Renal pelvis (tissue), 1 donor: ENCODE measurements at regions not wholly inside any gene's neighbourhood (a gene's known extent, or its start where the extent isn't known, plus 50 kb on each side); places are given as distances from the start of the nearest gene placed in this dataset.

Experiments
- DNase-seq: peaks from one replicate; pipeline ENCODE4 v3.0.0-alpha.2; 2013

DNA sequence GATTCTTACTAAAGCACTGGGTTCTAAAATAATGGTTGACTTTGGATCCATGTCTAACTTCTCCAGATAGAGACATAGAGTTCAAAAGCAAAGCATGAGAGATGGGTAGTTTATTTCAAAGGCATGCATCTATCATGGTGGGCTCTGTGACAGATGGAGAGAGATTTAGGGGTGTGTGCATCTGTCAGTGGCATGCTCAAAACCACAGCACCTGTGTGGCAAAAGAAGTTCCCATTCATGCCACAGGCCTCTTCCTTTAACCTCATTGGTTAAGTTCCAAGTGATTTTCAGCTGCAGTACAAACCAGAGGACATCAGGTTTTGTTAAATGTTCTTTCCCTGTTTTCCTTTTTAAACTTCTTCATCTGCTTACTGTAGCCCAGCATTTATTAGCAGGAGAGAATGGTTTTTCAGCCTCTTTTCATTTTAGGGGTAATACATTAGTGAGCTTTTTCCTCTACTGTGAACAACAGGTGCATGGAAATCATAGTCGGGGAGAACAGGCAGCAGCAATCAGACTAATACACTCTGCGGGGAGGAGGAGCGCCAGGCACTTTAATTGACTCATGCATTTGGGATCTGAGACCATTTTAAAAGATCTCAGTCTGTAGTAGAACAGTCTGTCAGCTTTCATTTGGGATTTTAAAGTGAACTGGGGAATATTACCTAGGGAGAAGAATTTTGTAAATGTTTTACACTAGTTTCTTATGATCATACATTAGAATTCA lies 52.4 kb upstream of the UPP2 start:
- DNase-seq: no peak

DNA sequence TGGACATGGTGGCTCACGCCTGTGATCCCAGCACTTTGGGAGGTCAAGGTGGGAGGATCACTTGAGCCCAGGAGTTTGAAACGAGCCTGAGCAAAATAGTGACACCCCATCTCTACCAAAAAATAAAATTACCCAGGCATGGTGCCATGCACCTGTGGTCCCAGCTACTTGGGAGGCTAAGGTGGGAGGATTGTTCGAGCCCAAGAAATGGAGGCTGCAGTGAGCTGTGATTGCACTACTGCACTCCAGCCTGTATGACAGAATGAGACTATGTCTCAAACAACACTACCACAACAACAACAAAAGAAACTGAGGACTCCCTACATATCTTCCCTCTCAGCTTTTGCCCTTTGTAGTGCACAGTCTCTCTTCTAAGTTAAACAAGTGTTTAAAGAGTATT lies 53.3 kb upstream of the UPP2 start:
- no peak for DNase-seq

DNA sequence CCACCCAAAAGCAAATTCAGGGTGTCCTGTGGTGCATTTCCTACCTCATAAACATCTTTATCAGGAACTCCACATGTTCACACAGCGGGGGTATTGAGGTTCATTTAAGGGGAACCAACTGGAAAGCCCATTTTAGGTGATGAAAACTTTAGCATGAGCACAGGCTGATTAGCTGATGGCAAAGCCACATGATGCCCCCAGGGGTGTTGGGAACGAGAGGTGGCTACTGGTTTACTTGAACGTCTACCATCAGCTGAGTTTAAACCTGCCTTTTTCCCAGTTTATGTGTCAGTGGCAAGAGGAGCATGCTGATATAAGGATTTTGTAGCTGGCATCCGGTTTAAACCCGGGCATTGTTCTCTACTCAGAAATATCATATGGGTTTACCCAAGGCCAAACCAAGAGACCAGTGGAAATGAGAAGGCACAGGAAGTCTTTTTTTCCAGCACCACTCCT lies 54.5 kb upstream of the UPP2 start:
- no peak for DNase-seq

DNA sequence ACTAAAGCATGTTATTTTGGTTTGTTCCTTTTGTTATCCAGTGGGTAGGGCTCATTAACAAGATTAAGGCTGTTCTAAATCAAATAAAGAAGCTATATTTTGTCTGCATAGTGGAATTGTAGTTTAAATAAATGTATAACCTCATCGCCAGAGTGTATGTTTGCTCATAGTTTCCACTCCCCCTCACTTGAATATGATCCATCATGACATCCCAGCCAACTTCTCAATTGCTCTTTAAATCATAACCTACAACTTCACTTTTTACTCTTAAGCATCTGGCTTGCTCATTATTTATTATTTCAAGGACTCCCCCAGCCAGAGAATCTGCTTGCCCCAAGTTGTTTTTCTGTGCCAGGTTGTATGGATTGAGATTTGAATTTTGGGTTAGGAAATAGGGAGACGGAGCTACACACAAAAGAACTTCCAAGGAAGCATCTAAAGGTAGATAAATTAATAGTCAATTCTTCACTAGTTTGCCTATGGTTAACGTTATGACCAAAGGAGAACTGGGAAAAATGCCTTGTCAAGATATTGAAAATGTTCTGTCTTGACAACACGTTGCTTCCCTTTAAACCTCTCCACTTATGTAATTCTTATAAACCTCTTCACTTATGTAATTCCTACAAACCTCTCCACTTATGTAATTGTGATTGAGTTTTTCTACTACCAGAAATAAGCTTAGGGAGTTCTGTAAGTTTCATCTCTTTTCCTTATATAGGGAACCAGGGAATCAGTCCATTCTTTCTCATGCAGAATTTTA lies 55.4 kb upstream of the UPP2 start:
- DNase-seq: no peak

DNA sequence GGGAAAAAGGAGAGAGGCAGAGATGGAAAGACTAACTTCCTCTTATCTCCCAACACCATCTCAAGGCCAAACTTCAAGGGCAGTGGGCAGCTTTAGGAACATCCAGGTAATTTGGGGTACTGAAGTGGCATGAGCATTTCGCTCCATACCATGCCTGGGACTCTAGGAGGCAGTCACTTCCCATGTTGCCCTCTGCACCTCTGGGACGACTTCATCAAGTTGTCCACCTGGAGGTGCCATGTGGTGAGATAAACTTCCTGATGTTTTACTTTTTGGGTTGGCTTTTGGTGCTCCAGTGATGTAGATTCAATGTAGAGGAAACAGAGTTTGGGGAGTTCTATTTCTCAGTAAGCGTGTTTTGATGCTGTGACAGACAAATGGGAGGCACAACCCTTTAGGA lies 56.3 kb upstream of the UPP2 start:
- no peak for DNase-seq

DNA sequence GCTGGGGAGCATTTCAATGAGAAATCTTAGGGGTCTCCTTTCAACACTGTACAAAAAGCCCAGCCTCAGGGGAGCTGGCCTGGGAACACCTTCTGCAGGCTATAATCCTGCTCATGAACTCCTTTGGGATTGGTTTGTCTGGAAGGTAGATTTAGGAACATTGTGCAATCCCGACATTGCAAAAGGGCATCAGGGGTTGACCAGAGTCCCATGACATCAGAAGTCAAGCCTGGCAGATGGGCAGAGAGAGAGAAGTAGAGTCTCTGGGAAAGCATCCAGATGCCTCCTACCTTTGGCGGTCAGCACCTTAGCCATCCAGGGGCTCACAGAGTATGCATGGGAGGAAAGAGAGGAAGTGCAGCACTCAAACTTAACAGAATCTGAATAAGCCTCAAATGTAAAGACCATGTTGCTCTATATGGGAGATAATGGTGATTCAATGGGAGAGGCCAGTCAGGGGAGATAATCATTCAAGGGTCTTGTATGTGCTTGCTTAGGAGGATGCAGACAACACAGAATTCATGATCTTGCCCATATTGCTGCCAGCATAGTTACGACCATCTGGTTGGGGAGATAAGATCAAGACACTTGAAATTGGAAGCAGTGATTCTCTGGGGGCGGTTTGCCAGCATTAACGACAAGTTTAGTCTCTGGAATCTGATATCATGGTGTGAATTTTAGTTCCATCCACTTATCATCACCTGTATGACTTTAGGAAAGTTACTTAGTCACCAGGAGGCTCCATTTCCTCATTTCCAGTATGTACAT lies 58.3 kb upstream of the UPP2 start:
- DNase-seq: no peak

DNA sequence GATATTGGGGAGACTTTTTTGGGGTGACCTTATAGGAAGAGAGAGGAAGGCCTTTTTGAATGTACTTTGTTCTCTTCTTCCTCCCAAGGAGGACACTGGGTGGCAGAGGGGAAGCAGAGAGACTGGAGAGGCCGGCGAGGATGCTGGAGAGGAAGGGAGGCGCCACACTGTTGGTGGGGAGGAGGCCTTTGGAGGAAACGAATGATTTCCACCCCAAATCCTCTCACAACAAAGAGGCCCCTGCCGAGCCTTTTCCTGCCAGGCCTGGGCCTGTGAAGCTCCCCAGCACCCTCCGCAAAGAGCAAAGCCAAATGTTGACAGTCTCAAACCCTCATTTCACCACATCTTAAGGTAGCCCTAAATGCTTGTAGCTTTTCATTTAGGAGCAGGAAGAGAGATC lies 59.0 kb upstream of the UPP2 start:
- no peak for DNase-seq

DNA sequence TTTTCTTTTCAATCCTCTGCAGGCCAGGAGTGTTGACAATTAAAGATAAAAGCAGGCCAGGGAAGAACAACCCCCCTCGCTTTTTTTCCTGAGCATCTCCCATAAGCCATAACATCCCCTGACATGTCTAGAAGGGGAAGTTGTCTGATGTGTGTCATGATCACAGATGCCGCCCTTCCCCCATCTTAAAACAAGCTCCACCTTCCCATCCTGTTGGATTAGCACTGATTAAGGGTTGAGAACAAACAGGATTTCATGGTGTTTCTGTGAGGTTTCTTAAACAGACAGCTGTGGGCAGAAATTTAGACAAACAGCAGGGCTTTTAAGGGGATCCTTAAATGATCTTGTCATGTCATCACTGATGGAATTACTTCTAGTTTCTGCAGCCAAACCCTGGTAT lies 59.4 kb upstream of the UPP2 start:
- DNase-seq: no peak

DNA sequence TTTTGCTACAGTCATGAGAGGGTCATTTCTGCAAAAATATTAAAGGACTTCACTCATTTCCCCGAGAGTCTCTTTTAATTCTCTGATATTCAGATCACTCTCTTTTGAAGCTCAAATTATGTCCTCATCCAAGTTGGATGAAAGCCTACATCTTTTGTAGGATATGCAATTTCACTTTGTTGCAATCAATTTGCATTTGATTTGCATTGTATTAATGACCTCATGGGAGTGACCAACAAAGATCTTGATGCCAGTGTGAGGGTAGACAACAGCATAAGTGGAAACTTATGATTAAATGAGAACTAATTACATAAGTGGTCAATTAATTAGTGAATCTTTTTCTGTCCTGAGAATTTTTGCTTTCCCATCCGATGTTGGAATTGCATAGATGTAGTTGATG lies 60.3 kb upstream of the UPP2 start:
- no peak for DNase-seq

DNA sequence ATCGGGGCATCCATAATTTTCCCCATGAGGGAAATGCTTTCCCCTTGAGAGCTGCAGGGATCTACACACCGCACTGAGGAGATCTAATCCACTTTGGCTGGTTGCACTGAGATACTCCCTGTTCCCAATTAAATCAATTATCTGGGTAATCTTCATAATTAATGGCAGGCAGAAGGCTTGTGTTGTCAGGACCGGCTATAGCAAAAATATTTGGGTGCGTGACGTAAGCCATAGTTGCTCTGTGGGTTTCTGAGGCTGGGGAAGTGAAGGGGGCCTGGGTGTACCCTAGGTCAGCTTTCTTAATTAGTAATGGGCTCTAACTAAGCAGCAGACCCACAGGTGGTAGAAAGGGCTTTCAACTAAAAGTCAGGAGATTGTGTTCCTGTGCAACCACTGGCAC lies 62.8 kb upstream of the UPP2 start:
- no peak for DNase-seq

DNA sequence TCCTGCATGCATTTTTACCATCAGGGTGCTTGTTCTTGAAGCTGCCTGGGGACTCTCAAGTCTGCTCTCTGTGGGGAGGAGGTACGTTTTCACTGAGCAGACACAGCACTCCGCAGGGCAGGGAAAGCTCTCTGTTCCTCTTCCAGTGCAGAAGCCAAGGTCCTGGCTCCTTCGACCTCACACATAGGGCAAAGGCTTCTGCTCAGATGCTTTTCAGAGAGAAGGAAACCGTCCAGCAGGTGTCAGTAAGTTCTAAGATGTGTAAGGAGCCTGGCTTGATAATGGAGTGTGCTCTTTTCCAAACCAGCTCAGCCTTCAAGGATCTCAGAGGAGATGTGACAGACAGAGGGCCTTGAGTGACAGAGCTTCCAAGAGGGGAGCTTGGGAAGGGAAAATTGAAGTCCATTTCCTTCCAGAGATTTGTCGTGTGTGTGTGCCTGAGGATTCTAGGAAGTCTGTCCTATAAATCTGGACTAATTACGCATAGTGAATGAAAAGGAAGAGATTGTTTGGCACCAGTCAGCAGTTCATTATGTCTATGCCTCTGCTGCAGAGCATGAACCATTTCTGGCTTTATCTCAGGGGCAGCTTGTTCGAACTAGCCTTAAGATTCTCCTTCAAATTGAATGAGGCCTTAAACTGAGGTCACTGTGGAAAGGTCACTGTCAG lies 67.3 kb upstream of the UPP2 start:
- peak; percentile 72 for DNase-seq

DNA sequence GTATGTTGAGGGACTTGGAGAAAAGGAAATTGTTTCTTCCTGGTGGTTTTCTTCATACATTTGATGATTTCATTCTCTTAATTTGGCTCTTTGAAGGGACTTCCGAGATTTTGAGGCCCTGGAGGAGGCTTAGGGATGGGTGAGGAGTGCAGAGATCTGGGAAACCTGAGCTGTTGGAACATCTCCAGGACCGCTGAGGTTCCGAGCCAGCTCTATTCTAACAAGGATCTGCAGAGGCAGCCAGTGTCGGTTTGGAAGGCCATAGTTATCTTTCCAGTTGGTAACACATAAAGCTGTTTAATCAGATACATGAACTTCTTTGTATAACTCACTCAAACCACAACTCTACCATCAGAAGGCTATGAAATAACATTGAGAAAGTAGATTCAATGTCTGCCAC lies 70.3 kb upstream of the UPP2 start:
- DNase-seq: no peak

DNA sequence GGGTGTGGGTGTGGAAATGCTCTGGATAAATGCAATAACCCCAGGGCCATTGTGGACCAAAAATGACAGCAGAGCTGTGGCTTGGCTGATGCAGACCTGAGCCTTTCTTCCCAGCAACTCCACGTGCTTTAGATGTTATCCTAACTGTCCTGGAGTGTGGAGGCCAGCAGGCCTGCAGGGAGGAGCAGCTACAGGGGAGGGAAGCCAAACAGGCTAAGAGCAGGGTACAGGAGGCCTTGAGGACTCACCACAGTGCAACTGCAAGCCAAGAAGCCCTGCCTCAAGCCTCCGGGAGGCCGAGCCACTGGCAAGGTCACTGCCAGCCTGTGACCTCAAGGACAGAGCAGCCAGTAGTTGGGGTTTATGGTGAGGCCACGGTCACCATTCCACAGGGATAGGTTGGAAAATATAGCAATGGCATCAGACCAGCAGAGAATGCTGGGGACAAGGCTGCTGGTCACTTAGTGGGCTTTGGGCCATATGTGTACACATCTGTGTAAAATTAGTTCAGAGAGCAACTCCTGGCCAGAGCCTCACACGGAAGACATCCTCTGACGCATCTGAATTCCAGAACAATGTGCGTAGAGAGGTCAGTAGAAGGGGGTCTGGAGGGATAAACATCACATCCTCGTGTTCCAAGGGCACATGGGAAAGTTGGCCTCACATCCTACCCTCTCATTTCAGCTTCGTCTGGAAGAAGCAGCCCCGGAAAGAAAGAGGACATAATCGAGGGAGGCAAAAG lies 76.2 kb upstream of the UPP2 start:
- no peak for DNase-seq

DNA sequence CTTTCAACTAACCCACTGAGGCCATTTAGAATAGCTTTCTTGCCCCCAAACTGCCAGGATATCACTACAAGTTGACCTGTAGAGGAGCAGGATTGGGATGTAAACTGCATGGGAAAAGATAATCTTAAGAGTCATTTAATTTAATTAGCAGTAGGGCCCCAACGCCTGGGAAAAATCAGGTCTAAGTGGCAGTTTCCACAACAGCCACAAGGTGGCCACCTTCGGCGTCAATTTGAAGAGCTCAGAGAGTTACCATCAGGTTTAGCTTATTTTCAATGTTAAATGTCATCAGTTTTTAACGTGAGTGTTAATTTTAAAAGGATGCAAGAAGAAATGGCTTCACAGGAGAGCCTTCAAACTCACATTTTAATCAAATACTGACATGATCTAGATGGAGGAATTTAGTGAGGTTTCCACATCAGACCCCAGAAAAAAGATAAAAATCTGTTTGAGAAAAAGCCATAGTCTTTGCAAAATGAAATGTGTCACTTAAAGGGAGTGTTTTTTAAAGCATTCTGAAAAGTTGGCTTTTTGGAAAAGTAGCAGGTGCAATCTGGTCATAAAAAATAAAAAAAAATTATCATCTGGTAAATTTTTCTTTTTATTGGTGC lies 77.3 kb upstream of the UPP2 start:
- peak; percentile 30 for DNase-seq

DNA sequence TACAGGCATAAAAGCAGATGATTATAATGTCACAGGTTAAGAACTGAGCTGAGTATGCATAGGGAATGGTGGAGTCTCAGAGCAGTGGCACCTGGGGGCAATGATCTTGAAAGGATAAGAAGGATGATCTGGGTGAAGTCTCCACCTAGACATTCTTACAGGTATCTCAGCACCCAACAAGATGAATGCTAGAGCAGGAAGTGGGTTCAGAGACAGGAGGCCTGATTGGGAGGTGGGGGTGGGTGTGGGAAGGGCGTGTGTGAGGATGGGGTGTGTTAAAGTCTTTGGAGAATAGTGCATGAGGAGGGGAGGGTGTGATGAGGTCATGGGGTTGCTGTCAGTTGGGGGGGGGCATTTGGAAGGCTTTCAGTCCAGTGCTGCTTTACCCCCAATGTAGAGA lies 78.8 kb upstream of the UPP2 start:
- no peak for DNase-seq

DNA sequence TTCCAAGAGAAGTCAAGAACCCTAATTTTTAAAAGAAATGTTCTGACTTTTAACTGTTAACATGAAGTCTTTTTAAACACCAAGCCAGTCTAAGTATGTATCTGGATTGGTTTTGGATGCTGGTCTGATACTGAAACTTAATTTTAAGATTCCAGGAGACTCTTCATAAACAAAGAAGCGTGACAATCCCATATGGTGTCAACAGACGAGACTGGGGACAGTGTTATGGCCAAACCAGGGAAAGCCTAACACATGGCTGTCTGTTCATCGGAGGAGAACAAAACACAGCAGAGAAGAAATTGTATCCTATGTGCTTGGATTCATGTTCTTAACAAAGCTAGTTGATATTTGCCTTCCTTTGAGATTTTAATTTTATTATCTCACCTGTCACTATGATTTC lies 80.5 kb upstream of the UPP2 start:
- no peak for DNase-seq

DNA sequence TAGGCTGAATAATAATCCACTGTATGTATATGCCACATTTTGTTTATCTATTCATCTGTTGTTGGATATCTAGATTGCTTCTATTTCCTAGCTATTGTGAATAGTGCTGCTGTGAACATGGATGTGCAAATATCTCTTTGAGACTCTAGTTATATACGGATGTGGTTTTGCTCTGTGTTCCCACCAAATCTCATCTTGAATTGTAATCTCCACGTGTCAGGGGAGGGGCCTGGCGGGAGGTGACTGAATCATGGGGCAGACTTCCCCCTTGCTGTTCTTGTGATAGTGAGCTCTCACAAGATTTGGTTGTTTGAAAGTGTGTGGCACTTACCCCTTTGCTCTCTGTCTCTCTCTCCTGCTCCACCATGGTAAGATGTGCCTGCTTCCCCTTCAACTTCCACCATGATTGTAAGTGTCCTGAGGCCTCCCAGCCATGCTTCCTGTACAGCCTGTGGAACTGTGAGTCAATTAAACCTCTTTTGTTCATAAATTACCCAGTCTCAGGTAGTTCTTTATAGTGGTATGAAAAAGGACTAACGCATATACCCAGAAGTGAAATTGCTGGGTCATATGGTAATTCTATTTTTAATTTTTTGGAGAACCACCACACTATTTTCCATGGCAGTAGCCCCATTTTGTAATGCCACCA lies 86.1 kb upstream of the UPP2 start:
- no peak for DNase-seq

DNA sequence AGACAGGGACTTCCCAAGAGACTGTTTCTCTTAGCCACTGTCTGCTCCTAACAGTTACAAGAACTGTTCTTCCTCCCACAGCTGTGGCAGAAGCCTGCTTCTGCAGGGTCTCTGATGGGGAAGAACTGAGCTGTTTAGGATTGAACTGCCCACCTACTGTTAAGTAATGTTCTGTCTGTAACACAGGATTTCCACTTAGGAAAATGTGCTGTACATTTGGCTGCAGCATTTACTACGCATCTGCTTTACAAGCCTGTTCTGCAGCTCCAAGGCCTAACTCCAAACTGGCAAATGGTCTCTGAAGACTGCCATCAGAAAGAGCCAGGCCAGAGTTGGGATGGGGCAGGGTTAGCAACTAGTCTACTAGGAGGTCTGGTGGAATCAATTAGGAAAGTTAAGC lies 87.8 kb upstream of the UPP2 start:
- DNase-seq: no peak

DNA sequence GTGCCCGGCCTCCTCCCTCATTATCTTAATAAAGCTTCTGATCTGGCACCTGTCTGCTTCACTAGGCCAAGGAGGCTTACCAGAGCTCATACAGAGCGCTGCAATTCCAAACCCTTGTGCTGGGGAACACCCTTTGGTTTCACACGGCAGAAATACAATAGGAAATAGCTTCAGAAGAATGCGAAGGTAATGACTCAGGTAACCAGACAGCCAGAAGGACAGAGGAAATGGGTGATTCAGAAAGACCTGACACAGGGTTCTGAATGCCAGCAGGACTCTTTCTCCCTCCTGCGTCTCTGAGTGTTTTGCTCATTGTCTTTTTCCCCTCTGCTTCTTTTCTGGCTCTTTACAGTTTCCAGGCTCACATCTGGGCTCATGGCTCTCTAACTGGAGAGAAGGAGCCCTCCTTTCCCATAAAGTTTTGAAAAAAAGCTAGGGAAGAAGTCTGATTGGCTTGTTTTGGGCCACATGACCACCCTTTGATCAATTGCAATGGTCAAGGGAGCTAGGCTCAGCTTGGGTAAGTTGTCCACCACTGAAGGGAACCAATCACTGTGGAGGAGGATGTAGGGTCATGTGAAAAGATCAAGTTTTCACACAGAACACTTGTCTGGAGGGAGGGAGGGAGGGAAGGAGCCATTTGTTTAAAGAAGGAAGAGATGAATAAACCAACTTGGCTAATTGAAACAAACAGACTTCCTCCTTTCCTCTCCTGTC lies 90.5 kb upstream of the UPP2 start:
- DNase-seq: no peak

DNA sequence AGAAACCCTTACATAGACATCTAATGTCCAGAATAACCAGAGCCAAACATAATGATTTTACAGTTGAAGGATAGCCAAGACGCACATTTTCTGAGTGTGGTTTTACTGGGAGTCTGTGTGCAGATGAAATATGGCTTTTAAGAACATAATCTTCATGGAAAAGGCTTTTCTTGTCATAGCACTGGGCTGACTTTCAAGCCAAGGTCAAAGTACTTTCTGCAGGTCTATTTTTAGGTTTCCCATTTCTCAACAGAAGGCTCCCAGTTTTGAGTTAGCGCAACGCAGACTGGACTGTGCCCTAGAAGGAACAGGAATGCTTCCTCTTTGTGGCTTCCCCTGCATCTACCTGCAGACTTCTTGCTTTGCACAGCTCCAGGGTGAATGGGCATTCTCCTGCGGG lies 92.3 kb upstream of the UPP2 start:
- DNase-seq: no peak
